H1 (cell line): ENCODE measurements at regions not wholly inside any gene's neighbourhood (a gene's known extent, or its start where the extent isn't known, plus 50 kb on each side); places are given as distances from the start of the nearest gene placed in this dataset.

ENCODE experiments used
- CTBP2 ChIP-seq: IDR thresholded peaks from 2 replicates; pipeline ENCODE4 v1.7.0; 2011; ENCODE audit warnings: borderline replicate concordance, mild to moderate bottlenecking, moderate library complexity, mixed read lengths, low read length; ENCODE audit not compliant: insufficient read depth, insufficient read length
- JUN ChIP-seq: IDR thresholded peaks from 2 replicates; pipeline ENCODE4 v1.6.1; 2011; ENCODE audit warnings: low read depth, mild to moderate bottlenecking, improper control_type of control experiment, low read length
- NANOG ChIP-seq: IDR thresholded peaks from 2 replicates; pipeline ENCODE4 v1.6.1; 2011; ENCODE audit warnings: low read length, low read depth, mild to moderate bottlenecking, inconsistent platforms; ENCODE audit not compliant: insufficient read depth, poor library complexity, severe bottlenecking
- PHF8 ChIP-seq: fragments of 200-600 bp; sonication (generic); conservative IDR thresholded peaks from 2 replicates; pipeline ENCODE4 v1.7.1; 2012; ENCODE audit warnings: low read depth, mild to moderate bottlenecking, inconsistent platforms, low read length, moderate library complexity
- RFX5 ChIP-seq: IDR thresholded peaks from 2 replicates; pipeline ENCODE4 v1.6.1; 2011; ENCODE audit warnings: low read depth, low read length, improper control_type of control experiment, borderline replicate concordance
- RNF2 ChIP-seq: fragments of 200-900, 300-1000 bp; sonication (generic); IDR thresholded peaks from 2 replicates; pipeline ENCODE4 v1.7.1; 2016; ENCODE audit warnings: borderline replicate concordance, low read depth, mild to moderate bottlenecking, antibody characterized with exemption, low read length; ENCODE audit not compliant: poor library complexity, severe bottlenecking; ENCODE audit errors: missing control alignments
- TBP ChIP-seq: IDR thresholded peaks from 2 replicates; pipeline ENCODE4 v1.6.1; 2011; ENCODE audit warnings: low read depth, low read length, improper control_type of control experiment
- TF ChIP-seq, protein P1 (sequence below): fragments of 300-600 bp; sonication (generic); IDR thresholded peaks from 2 replicates; pipeline ENCODE4 v1.7.1; 2012; ENCODE audit warnings: low read length, moderate library complexity, mild to moderate bottlenecking, inconsistent platforms; ENCODE audit not compliant: insufficient replicate concordance
- TF ChIP-seq, protein P2 (sequence below): IDR thresholded peaks from 2 replicates; pipeline ENCODE4 v1.6.1; 2011; ENCODE audit warnings: low read length, improper control_type of control experiment

DNA sequence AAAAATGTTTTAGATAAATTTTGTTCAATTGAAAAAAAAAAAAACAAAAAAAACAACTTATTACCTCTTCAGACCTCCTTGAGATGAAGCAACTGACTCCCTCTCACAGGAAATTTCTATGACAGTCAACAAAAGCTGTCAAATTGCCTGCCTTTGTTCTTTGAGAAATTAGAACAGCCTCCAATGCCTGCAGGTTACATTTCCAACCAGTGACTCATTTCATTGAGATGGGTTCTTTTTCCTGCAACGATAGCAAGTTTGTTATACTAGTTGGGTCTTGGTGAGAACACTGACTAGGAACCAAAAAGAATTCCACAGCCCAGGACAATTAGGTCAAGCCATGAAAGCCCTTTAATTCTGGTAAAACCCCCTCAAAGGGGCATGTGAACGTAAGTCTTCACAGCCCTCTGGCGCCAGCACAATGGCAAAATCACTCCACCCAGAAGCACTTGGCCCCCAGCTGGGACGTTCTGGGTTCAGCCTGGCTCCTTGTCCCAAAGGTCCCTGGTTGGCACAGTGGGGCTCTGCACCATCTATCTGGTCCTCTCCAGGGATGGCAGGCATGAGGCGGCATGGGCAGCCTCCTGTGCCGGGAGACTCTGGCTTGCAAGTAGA, 87.0 kb downstream of the SPP2 start (continued):
- TF ChIP-seq, protein P1, sequence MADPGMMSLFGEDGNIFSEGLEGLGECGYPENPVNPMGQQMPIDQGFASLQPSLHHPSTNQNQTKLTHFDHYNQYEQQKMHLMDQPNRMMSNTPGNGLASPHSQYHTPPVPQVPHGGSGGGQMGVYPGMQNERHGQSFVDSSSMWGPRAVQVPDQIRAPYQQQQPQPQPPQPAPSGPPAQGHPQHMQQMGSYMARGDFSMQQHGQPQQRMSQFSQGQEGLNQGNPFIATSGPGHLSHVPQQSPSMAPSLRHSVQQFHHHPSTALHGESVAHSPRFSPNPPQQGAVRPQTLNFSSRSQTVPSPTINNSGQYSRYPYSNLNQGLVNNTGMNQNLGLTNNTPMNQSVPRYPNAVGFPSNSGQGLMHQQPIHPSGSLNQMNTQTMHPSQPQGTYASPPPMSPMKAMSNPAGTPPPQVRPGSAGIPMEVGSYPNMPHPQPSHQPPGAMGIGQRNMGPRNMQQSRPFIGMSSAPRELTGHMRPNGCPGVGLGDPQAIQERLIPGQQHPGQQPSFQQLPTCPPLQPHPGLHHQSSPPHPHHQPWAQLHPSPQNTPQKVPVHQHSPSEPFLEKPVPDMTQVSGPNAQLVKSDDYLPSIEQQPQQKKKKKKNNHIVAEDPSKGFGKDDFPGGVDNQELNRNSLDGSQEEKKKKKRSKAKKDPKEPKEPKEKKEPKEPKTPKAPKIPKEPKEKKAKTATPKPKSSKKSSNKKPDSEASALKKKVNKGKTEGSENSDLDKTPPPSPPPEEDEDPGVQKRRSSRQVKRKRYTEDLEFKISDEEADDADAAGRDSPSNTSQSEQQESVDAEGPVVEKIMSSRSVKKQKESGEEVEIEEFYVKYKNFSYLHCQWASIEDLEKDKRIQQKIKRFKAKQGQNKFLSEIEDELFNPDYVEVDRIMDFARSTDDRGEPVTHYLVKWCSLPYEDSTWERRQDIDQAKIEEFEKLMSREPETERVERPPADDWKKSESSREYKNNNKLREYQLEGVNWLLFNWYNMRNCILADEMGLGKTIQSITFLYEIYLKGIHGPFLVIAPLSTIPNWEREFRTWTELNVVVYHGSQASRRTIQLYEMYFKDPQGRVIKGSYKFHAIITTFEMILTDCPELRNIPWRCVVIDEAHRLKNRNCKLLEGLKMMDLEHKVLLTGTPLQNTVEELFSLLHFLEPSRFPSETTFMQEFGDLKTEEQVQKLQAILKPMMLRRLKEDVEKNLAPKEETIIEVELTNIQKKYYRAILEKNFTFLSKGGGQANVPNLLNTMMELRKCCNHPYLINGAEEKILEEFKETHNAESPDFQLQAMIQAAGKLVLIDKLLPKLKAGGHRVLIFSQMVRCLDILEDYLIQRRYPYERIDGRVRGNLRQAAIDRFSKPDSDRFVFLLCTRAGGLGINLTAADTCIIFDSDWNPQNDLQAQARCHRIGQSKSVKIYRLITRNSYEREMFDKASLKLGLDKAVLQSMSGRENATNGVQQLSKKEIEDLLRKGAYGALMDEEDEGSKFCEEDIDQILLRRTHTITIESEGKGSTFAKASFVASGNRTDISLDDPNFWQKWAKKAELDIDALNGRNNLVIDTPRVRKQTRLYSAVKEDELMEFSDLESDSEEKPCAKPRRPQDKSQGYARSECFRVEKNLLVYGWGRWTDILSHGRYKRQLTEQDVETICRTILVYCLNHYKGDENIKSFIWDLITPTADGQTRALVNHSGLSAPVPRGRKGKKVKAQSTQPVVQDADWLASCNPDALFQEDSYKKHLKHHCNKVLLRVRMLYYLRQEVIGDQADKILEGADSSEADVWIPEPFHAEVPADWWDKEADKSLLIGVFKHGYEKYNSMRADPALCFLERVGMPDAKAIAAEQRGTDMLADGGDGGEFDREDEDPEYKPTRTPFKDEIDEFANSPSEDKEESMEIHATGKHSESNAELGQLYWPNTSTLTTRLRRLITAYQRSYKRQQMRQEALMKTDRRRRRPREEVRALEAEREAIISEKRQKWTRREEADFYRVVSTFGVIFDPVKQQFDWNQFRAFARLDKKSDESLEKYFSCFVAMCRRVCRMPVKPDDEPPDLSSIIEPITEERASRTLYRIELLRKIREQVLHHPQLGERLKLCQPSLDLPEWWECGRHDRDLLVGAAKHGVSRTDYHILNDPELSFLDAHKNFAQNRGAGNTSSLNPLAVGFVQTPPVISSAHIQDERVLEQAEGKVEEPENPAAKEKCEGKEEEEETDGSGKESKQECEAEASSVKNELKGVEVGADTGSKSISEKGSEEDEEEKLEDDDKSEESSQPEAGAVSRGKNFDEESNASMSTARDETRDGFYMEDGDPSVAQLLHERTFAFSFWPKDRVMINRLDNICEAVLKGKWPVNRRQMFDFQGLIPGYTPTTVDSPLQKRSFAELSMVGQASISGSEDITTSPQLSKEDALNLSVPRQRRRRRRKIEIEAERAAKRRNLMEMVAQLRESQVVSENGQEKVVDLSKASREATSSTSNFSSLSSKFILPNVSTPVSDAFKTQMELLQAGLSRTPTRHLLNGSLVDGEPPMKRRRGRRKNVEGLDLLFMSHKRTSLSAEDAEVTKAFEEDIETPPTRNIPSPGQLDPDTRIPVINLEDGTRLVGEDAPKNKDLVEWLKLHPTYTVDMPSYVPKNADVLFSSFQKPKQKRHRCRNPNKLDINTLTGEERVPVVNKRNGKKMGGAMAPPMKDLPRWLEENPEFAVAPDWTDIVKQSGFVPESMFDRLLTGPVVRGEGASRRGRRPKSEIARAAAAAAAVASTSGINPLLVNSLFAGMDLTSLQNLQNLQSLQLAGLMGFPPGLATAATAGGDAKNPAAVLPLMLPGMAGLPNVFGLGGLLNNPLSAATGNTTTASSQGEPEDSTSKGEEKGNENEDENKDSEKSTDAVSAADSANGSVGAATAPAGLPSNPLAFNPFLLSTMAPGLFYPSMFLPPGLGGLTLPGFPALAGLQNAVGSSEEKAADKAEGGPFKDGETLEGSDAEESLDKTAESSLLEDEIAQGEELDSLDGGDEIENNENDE: no peak
- TF ChIP-seq CTBP2 (no peak), PHF8 (no peak), TBP (no peak), RFX5 (no peak), JUN (no peak), NANOG (no peak), RNF2 (no peak)
- TF ChIP-seq, protein P2, sequence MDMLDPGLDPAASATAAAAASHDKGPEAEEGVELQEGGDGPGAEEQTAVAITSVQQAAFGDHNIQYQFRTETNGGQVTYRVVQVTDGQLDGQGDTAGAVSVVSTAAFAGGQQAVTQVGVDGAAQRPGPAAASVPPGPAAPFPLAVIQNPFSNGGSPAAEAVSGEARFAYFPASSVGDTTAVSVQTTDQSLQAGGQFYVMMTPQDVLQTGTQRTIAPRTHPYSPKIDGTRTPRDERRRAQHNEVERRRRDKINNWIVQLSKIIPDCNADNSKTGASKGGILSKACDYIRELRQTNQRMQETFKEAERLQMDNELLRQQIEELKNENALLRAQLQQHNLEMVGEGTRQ: no peak
